ENCODE measurements at regions not wholly inside any gene's neighbourhood (a gene's known extent, or its start where the extent isn't known, plus 50 kb on each side); places are given as distances from the start of the nearest gene placed in this dataset.
"Not testable (repeated sequence)": the region's sequence is repeated elsewhere in the genome, so short reads cannot be mapped to it uniquely, and the experiment has no call there.

DNA sequence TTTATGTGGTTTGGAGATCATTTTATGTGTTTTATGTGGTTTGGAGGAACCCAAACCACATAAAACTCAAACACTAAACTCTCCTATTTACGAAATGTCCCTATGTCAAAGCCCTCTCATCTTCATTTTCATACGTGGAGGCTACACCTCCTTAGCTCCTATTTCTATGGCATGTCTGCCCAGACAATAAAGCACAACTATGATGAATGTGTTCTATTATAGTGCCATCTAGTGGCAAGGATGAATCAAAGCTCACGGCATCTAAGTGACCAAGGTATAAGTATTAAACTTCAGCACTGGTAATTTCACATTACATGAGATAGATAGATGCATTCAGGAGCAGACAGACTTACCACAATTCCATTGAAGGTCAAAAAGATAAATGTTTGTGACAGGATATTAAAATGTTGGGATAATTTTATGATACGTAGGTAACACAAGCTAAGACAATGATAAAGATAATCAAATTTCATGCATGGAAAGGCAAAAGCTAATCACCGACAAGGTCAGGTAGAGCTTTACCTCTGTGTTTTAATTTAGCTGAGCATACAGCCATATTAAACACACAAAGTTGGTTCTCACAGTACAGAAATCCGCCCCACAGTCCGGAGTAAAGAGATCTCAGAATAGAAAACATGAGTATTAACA lies 130.6 kb upstream of the FHIT start:
- peak; percentile 45 for DNase-seq (ENCODE audit: low spot score)

DNA sequence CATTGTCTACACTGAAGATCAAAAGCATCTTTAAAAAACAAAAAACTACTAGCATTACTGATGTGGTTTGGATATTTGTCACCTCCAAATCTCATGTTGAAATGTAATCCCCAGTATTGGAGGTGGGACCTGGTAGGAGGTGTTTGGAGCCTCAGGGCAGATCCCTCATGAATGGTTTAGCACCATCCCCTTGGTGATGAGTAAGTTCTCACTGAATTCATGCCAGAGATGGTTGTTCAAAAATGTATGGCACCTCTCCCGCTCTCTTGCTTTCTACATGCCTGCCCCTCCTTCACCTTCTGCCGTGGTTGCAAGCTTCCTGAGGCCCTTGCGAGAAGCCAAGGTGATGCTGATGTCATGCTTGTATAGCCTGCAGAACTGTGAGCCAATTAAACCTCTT lies 136.6 kb upstream of the FHIT start:
- DNase-seq (ENCODE audit: low spot score) = no peak

GRCh38 chr3:61393480-61393947 lies 142.3 kb upstream of the FHIT start:
- not testable (repeated sequence) for DNase-seq (ENCODE audit: low spot score)

GRCh38 chr3:61401359-61401758 lies 150.1 kb upstream of the FHIT start:
- no peak for DNase-seq (ENCODE audit: low spot score)

- no peak for DNase-seq (ENCODE audit: low spot score)
Observed at GRCh38 chr3:61407397-61407796, 154.0 kb upstream of the PTPRG start.

GRCh38 chr3:61409638-61410037 lies 151.7 kb upstream of the PTPRG start:
- DNase-seq (ENCODE audit: low spot score) = no peak

DNA sequence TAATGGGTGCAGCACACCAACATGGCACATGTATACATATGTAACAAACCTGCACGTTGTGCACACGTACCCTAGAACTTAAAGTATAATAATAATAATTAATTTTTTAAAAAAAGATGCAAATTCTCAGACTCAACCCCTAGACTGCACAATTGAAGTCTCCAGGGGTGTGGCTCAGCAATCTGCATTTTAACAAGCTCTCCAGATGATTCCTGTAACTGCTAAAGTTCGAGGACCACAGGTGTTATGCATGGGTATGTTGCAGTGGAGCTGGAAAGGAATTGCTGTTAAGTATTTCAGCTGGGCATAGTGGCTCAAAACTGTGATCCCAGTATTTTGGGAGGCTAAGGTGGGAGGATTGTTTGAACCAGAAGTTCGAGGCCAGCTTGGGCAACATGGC lies 151.0 kb upstream of the PTPRG start:
- DNase-seq (ENCODE audit: low spot score) = not testable (repeated sequence)

DNA sequence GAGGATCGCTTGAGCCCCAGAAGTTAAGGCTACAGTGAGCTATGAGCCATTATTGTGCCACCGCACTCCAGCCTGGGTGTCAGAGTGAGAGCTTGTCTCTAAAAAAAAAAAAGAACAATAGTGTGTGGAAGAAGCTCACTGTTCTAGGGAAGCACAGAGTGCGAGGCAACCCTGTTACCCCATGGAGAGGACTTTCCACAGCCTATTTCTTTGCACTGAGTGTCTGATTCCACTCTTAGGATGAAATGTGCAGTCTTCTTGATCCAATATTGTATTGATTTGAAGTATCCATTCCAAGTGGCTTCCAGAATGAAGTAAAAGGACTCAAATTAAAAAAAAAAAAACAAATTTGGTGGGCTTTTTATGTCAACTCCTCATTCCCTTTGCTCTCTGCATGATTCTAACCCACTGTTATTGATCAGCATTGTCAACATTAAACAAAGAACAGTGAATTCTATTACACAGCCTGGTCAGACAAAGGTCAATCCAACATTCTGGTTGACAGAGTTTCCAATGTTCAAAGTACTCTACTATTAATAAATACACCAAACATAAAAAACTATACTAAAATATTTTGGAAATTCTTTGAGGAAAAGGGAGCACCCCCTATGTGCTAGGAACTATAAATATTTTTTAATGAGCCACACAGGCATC lies 150.2 kb upstream of the PTPRG start:
- no peak for DNase-seq (ENCODE audit: low spot score)

GRCh38 chr3:61414456-61414855 lies 146.9 kb upstream of the PTPRG start:
- DNase-seq (ENCODE audit: low spot score) = no peak

DNA sequence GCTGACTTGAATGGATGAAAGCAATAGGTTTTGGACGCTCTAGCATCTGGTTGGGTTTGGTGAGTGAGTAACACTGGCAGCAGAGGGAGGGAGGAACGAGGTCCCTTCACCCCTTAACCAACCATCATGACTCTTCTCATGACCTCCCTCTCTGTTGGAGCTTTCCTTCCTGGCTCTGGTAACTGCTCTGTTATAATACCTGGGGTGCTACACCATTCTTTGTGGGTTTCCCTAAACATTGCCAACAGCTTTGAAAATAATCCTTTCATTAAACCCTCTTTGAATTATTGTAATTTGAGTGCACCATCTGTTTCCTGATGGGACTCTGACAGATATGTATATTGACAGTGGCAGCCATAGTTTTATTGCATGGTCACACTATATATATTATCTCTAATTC lies 146.2 kb upstream of the PTPRG start:
- no peak for DNase-seq (ENCODE audit: low spot score)

DNA sequence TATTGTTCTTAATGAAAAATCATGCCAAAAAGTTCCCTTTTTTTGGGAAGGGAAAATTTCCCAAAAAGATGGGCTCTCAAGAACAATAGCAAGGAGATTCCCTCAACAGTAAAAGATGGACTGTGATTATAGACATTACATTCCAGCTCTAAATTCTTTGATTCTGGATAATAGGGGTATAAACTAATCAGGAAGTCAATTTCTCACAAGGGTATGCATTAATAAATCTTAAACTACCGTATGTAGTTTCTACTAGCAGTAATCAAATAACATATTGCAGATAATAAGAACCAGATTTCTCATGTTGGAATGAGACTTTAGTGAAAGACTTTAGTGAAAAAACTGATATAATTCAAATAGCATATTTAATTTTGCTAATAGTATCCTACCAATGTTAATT lies 144.8 kb upstream of the PTPRG start:
- no peak for DNase-seq (ENCODE audit: low spot score)

DNA sequence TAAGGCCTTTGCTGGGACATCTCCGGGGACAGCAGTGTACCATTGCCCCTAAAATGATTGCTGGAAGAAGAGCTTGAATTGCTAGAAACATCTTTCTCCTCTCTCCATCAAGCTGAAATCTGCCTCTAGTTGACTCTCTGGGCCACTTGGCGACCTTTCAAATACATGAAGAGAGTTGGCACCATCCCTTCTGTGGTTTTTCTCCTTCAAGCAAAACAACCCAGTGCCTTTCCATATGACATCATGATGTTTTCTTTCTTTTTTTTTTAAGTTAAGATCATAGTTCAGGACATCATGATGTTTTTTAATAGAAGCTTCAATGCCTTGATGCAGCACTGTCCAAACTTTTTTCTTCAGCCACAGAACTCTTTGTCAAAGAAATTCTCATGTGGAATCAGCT lies 144.0 kb upstream of the PTPRG start:
- DNase-seq (ENCODE audit: low spot score) = peak; percentile 52

GRCh38 chr3:61420136-61420759 lies 141.1 kb upstream of the PTPRG start:
- no peak for DNase-seq (ENCODE audit: low spot score)

DNA sequence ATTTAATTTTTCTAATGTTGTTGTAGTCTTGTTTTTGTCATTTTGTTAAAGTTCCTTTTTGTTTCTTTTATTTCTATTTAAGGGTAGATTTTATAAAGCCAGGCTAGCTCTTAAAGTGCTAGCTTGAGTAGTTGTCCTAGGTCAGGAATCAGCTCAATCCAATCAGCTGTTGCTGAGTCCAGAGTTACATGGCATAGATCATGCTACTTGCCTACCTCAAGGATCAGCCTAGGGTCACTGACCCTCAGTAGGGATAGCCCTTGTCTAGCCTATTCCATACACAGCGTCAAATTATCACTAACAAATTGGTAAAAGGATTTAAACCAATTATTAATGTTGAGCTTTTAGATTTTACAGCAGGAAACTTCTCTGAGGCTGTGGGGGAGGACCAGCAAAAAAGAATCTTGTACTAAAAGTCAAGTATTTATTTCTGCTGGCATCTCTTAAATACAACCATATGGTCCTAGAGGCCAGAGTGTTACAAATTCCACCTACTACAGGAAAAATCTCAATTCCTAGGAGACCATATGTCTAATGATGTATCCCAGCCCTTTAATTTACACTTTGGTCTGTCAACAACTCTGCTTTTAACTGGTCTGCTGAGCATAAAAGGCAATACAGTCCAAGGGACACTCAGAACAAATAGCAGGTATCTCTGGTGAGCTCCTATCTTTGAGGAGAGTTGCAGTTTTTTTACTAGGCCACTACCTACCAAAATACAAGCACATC lies 138.3 kb upstream of the PTPRG start:
- no peak for DNase-seq (ENCODE audit: low spot score)

GRCh38 chr3:61425356-61425755 lies 136.0 kb upstream of the PTPRG start:
- DNase-seq (ENCODE audit: low spot score) = no peak

DNA sequence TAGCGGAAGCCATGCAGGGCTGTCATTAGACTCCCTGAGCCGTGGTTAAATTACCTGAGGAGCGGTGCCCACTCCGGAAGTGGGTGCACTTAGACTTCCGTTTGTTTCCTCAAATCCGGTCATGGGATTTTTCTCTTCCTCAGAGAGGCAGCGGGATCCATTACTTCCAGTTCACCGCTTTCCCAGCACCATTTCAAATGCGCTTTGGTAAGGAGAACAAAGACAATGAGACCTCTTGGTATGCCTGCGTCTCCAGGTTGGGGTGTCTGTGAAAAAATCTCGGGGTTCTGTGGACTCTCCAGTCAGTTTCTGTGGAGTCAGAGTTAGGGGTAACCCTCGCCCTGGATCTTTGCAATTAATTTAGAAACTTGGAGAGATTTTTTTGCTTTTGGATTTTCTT lies 132.3 kb upstream of the PTPRG start:
- DNase-seq (ENCODE audit: low spot score) = no peak

GRCh38 chr3:61434901-61435300 lies 126.5 kb upstream of the PTPRG start:
- not testable (repeated sequence) for DNase-seq (ENCODE audit: low spot score)

- not testable (repeated sequence) for DNase-seq (ENCODE audit: low spot score)
Observed at GRCh38 chr3:61435361-61435760, 126.0 kb upstream of the PTPRG start.

GRCh38 chr3:61438253-61439121 lies 122.9 kb upstream of the PTPRG start:
- DNase-seq (ENCODE audit: low spot score) = no peak

DNA sequence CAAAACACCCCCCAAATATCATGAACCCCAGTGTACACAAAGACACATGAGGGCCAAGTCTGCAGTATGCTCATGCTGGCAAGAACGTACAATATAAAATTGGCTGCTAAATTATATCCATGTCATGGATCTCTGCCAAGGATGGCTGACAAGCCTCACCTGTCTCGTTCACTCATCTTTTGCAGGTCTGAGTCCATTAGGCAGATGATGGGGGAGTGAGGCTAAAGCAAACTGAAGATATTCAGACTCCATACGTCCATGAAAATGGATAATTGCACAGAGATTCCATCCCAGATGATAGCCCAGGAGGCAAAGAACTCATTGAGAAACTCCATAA lies 122.3 kb upstream of the PTPRG start:
- DNase-seq (ENCODE audit: low spot score) = no peak

DNA sequence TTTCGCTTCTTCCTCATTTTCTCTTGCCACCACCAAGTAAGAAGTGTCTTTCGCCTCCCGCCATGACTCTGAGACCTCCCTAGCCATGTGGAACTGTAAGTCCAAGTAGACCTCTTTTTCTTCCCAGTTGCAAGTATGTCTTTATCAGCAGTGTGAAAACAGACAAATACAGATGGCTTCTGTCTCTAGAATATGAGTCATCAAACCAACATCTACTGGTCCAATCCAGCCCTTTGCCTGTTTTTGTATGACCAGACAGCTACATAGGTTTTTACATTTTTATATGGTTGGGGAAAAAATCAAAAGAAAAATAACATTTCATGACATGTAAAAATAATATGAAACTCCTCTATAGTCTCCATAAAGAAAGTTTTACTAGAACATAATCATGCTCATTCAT lies 118.7 kb upstream of the PTPRG start:
- DNase-seq (ENCODE audit: low spot score) = no peak

DNA sequence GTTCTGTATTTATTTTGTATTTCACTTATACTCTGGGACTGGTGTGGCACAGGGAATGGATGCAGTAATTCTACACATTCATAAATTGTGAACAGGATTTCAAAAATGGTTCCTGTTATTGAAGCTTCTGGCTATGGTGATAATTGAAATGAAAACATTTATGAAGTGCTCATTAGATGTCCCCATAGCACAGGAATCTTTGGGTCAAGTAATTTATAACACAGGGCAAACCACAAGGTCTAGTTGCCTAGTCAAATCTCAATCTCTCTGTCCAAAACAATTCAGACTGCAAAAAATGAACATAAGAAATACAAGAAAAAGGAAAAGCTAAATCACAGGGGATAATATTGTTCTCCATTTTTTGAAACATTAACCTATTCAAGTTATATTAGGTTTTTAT lies 117.5 kb upstream of the PTPRG start:
- DNase-seq (ENCODE audit: low spot score) = no peak

Data from AG20443 (cell line).